Lower leg skin (tissue), 3 donors: ENCODE measurements at regions not wholly inside any gene's neighbourhood (a gene's known extent, or its start where the extent isn't known, plus 50 kb on each side); places are given as distances from the start of the nearest gene placed in this dataset.

ENCODE experiments used
- POLR2A ChIP-seq, 2 donors: fragments of 450-650 bp; IDR thresholded peaks; one replicate each; pipeline ENCODE4 v1.6.1; 2016 to 2017; ENCODE audit warnings: antibody characterized with exemption in 2 of 2, mild to moderate bottlenecking in 1 of 2, moderate library complexity in 1 of 2
- TF ChIP-seq, protein P1 (sequence below), 3 donors: fragments of 450-650 bp; IDR thresholded peaks; one replicate each; pipeline ENCODE4 v1.5.1; 2016; ENCODE audit warnings: antibody characterized with exemption in 3 of 3, mild to moderate bottlenecking in 3 of 3, moderate library complexity in 2 of 3

- TF ChIP-seq, protein P1, sequence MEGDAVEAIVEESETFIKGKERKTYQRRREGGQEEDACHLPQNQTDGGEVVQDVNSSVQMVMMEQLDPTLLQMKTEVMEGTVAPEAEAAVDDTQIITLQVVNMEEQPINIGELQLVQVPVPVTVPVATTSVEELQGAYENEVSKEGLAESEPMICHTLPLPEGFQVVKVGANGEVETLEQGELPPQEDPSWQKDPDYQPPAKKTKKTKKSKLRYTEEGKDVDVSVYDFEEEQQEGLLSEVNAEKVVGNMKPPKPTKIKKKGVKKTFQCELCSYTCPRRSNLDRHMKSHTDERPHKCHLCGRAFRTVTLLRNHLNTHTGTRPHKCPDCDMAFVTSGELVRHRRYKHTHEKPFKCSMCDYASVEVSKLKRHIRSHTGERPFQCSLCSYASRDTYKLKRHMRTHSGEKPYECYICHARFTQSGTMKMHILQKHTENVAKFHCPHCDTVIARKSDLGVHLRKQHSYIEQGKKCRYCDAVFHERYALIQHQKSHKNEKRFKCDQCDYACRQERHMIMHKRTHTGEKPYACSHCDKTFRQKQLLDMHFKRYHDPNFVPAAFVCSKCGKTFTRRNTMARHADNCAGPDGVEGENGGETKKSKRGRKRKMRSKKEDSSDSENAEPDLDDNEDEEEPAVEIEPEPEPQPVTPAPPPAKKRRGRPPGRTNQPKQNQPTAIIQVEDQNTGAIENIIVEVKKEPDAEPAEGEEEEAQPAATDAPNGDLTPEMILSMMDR (IDR thresholded peaks at IDR 0.05): no peak
- TF ChIP-seq POLR2A (IDR thresholded peaks at IDR 0.05): no peak
These were observed 176.1 kb upstream of the HMHB1 start for GRCh38 chr5:143635888-143636287.
